ENCODE measurements at regions not wholly inside any gene's neighbourhood (a gene's known extent, or its start where the extent isn't known, plus 50 kb on each side); places are given as distances from the start of the nearest gene placed in this dataset.

DNA sequence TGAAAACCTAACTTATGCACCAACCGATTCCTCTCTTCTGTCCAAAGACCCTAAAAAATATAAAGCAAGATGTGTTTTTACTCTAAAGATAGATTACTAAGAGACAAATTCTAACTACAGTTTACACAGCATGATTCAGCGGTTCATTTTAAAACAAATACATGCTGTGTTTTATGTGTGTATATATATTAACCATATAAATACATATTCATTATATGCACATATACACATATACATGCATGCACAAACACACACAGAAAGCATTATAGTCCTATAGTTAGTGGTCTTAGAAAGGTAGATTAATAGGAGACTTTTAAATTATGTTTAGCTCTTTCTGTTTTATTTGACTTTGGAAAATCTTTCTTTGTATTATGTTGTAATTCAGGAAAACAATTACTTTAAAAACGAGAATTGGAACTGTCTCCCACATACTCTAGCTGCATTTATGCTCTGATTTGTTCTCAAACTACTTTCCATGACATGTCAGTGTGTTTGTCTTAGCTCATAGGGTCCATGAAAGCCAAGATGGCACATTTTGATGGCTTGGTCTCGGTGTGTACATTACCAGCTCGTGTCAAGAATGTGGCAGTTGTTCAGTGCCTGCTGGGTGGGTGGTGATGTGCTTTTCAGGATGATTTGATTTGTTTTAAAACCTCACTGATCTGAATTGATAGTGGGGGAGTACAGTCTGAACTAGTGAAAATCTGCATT, 548.8 kb upstream of the SALL1 start:
- H3K9me3 ChIP-seq = no peaks in the 10 kb centered on the region

GRCh38 chr16:51698647-51699046, 547.6 kb upstream of the SALL1 start:
- no peaks in the 10 kb centered on the region for H3K27me3 ChIP-seq (replicated peaks in 1 of 2; ENCODE audit: control insufficient read depth in 2 of 2, extremely low read depth in 1 of 2, insufficient read depth in 2 of 2, low read length in 1 of 2)
- H3K27ac ChIP-seq (ENCODE audit: low read length) = no peak overlapping the region
- peaks cover 11 to 22% (median 20%) of the 10 kb centered on the region in 3 donors for H3K9me3 Mint-ChIP-seq
- H3K4me3 Mint-ChIP-seq = no peak overlapping the region
- no peak overlapping the region for H3K27ac Mint-ChIP-seq
- H3K4me3 ChIP-seq (ENCODE audit: control insufficient read depth in 1 of 2, extremely low read depth in 1 of 2, low read length in 1 of 2) = no peak overlapping the region
- H3K9me3 ChIP-seq = no peaks in the 10 kb centered on the region
- H3K36me3 ChIP-seq (ENCODE audit: control insufficient read depth in 2 of 2, extremely low read depth in 1 of 2, insufficient read depth in 1 of 2, low read length in 1 of 2) = no peaks in the 10 kb centered on the region
- no peaks in the 10 kb centered on the region for H3K36me3 Mint-ChIP-seq
- H3K4me1 Mint-ChIP-seq = no peaks in the 10 kb centered on the region
- DNase-seq = no peak
- H3K4me1 ChIP-seq (ENCODE audit: control insufficient read depth in 1 of 2, extremely low read depth in 1 of 2, insufficient read depth in 2 of 2, low read length in 2 of 2) = no peaks in the 10 kb centered on the region
- no peak for ATAC-seq (replicated peaks in 1 of 4)
- WGBS (ENCODE audit: insufficient coverage) = 86% methylated on average over 1 of the region's 2 CpGs
- ChIA-PET POLR2A (no interaction called here), CTCF (no interaction called here)
- no peaks in the 10 kb centered on the region for H3K27me3 Mint-ChIP-seq

More for the DNA sequence above, 548.8 kb upstream of the SALL1 start:
- no peaks in the 10 kb centered on the region for H3K36me3 ChIP-seq (ENCODE audit: control insufficient read depth in 2 of 2, extremely low read depth in 1 of 2, insufficient read depth in 1 of 2, low read length in 1 of 2)
- ChIA-PET CTCF (no interaction called here), POLR2A (no interaction called here)
- H3K27me3 ChIP-seq (replicated peaks in 1 of 2; ENCODE audit: control insufficient read depth in 2 of 2, extremely low read depth in 1 of 2, insufficient read depth in 2 of 2, low read length in 1 of 2) = no peaks in the 10 kb centered on the region
- no peak overlapping the region for H3K27ac ChIP-seq (ENCODE audit: low read length)
- ATAC-seq (replicated peaks in 1 of 4) (no peak), DNase-seq (no peak)
- no peaks in the 10 kb centered on the region for H3K4me1 ChIP-seq (ENCODE audit: control insufficient read depth in 1 of 2, extremely low read depth in 1 of 2, insufficient read depth in 2 of 2, low read length in 2 of 2)
- peaks cover 13 to 22% (median 21%) of the 10 kb centered on the region in 3 donors for H3K9me3 Mint-ChIP-seq
- no peaks in the 10 kb centered on the region for H3K36me3 Mint-ChIP-seq
- no peak overlapping the region for H3K27ac Mint-ChIP-seq
- no peak overlapping the region for H3K4me3 ChIP-seq (ENCODE audit: control insufficient read depth in 1 of 2, extremely low read depth in 1 of 2, low read length in 1 of 2)
- H3K4me3 Mint-ChIP-seq = no peak overlapping the region
- no peaks in the 10 kb centered on the region for H3K4me1 Mint-ChIP-seq
- H3K27me3 Mint-ChIP-seq = no peaks in the 10 kb centered on the region
- whole genome bisulfite sequencing (ENCODE audit: insufficient coverage) = no CpG with 5 or more reads among the region's 5 CpGs

DNA sequence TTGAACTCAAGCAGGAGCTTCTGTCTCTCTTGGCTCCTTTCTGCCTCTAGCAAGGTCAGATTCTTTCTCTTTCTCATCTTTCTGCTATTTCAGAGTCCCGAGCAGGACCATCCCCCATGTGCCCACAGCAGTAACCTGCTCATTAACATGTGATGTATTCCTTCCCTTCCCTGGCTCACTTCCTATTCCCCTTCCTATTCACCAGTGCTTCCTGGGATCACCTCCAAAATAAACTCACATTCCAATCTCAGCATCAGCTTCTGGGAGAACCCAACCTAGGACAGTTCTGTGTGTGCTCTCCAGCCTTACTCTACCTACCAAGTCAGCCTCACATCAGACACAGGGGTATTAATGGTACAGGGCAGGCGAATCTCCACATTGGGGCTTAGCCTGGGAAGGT, 546.4 kb upstream of the SALL1 start:
- H3K36me3 ChIP-seq (ENCODE audit: control insufficient read depth in 2 of 2, extremely low read depth in 1 of 2, insufficient read depth in 1 of 2, low read length in 1 of 2) = no peaks in the 10 kb centered on the region
- no peaks in the 10 kb centered on the region for H3K27me3 ChIP-seq (replicated peaks in 1 of 2; ENCODE audit: control insufficient read depth in 2 of 2, extremely low read depth in 1 of 2, insufficient read depth in 2 of 2, low read length in 1 of 2)
- 57% methylated on average over 2 of the region's 2 CpGs for WGBS (ENCODE audit: insufficient coverage)
- Mint-ChIP-seq H3K4me3 (no peak overlapping the region), H3K4me1 (no peaks in the 10 kb centered on the region), H3K27ac (no peak overlapping the region), H3K9me3 (peaks cover 14 to 32% (median 23%) of the 10 kb centered on the region in 3 donors), H3K36me3 (no peaks in the 10 kb centered on the region), H3K27me3 (no peaks in the 10 kb centered on the region)
- H3K4me3 ChIP-seq (ENCODE audit: control insufficient read depth in 1 of 2, extremely low read depth in 1 of 2, low read length in 1 of 2) = no peak overlapping the region
- ChIA-PET CTCF (no interaction called here), POLR2A (no interaction called here)
- H3K4me1 ChIP-seq (ENCODE audit: control insufficient read depth in 1 of 2, extremely low read depth in 1 of 2, insufficient read depth in 2 of 2, low read length in 2 of 2) = no peaks in the 10 kb centered on the region
- no peak for ATAC-seq (replicated peaks in 1 of 4)
- no peak overlapping the region for H3K27ac ChIP-seq (ENCODE audit: low read length)
- no peaks in the 10 kb centered on the region for H3K9me3 ChIP-seq
- no peak for DNase-seq

- no peak for DNase-seq
- H3K4me1 Mint-ChIP-seq = no peaks in the 10 kb centered on the region
- no peaks in the 10 kb centered on the region for H3K36me3 Mint-ChIP-seq
- no peaks in the 10 kb centered on the region for H3K27me3 Mint-ChIP-seq
- Histone ChIP-seq H3K27ac (ENCODE audit: low read length) (no peak overlapping the region), H3K36me3 (ENCODE audit: control insufficient read depth in 2 of 2, extremely low read depth in 1 of 2, insufficient read depth in 1 of 2, low read length in 1 of 2) (no peaks in the 10 kb centered on the region), H3K27me3 (replicated peaks in 1 of 2; ENCODE audit: control insufficient read depth in 2 of 2, extremely low read depth in 1 of 2, insufficient read depth in 2 of 2, low read length in 1 of 2) (no peaks in the 10 kb centered on the region), H3K9me3 (no peaks in the 10 kb centered on the region), H3K4me1 (ENCODE audit: control insufficient read depth in 1 of 2, extremely low read depth in 1 of 2, insufficient read depth in 2 of 2, low read length in 2 of 2) (no peaks in the 10 kb centered on the region), H3K4me3 (ENCODE audit: control insufficient read depth in 1 of 2, extremely low read depth in 1 of 2, low read length in 1 of 2) (no peak overlapping the region)
- WGBS (ENCODE audit: insufficient coverage) = 50% methylated on average over 2 of the region's 3 CpGs
- ChIA-PET CTCF (no interaction called here), POLR2A (no interaction called here)
- H3K9me3 Mint-ChIP-seq = peaks cover 14 to 35% (median 26%) of the 10 kb centered on the region in 3 donors
- ATAC-seq (replicated peaks in 1 of 4) = no peak
- H3K27ac Mint-ChIP-seq = no peak overlapping the region
- H3K4me3 Mint-ChIP-seq = no peak overlapping the region
These were observed 545.3 kb upstream of the SALL1 start for GRCh38 chr16:51696376-51696775.

- 72% methylated on average over 2 of the region's 4 CpGs for WGBS (ENCODE audit: insufficient coverage)
- POLR2A ChIA-PET = interaction anchor here in 1 of 2 donors (0.7 kb wide), 1 partner anchor 1940 kb away, joined by 5 read pairs; no protein-coding TSS in a partner anchor
- Mint-ChIP-seq H3K9me3 (peaks cover 26 to 52% (median 29%) of the 10 kb centered on the region in 3 donors), H3K27me3 (no peaks in the 10 kb centered on the region), H3K36me3 (no peaks in the 10 kb centered on the region), H3K4me3 (no peak overlapping the region), H3K4me1 (no peaks in the 10 kb centered on the region), H3K27ac (no peak overlapping the region)
- DNase-seq (no peak), ATAC-seq (replicated peaks in 1 of 4) (no peak)
- CTCF ChIA-PET = no interaction called here
- no peak overlapping the region for H3K27ac ChIP-seq (ENCODE audit: low read length)
- H3K4me1 ChIP-seq (ENCODE audit: control insufficient read depth in 1 of 2, extremely low read depth in 1 of 2, insufficient read depth in 2 of 2, low read length in 2 of 2) = no peaks in the 10 kb centered on the region
- H3K9me3 ChIP-seq = no peaks in the 10 kb centered on the region
- no peak overlapping the region for H3K4me3 ChIP-seq (ENCODE audit: control insufficient read depth in 1 of 2, extremely low read depth in 1 of 2, low read length in 1 of 2)
- H3K27me3 ChIP-seq (replicated peaks in 1 of 2; ENCODE audit: control insufficient read depth in 2 of 2, extremely low read depth in 1 of 2, insufficient read depth in 2 of 2, low read length in 1 of 2) = no peaks in the 10 kb centered on the region
- no peaks in the 10 kb centered on the region for H3K36me3 ChIP-seq (ENCODE audit: control insufficient read depth in 2 of 2, extremely low read depth in 1 of 2, insufficient read depth in 1 of 2, low read length in 1 of 2)
These were observed 540.0 kb upstream of the SALL1 start for GRCh38 chr16:51691109-51691508.

GRCh38 chr16:51685498-51685897, 534.4 kb upstream of the SALL1 start:
- no peak overlapping the region for H3K27ac ChIP-seq (ENCODE audit: low read length)
- no peaks in the 10 kb centered on the region for H3K9me3 ChIP-seq
- H3K36me3 ChIP-seq (ENCODE audit: control insufficient read depth in 2 of 2, extremely low read depth in 1 of 2, insufficient read depth in 1 of 2, low read length in 1 of 2) = no peaks in the 10 kb centered on the region
- ATAC-seq (replicated peaks in 1 of 4) (no peak), DNase-seq (no peak)
- Mint-ChIP-seq H3K27me3 (no peaks in the 10 kb centered on the region), H3K4me1 (no peaks in the 10 kb centered on the region), H3K36me3 (no peaks in the 10 kb centered on the region), H3K27ac (no peak overlapping the region), H3K9me3 (peaks cover 16 to 29% (median 18%) of the 10 kb centered on the region in 3 donors), H3K4me3 (no peak overlapping the region)
- ChIA-PET POLR2A (no interaction called here), CTCF (no interaction called here)
- no peak overlapping the region for H3K4me3 ChIP-seq (ENCODE audit: control insufficient read depth in 1 of 2, extremely low read depth in 1 of 2, low read length in 1 of 2)
- 100% methylated on average over 1 of the region's 2 CpGs for WGBS (ENCODE audit: insufficient coverage)
- H3K27me3 ChIP-seq (replicated peaks in 1 of 2; ENCODE audit: control insufficient read depth in 2 of 2, extremely low read depth in 1 of 2, insufficient read depth in 2 of 2, low read length in 1 of 2) = no peaks in the 10 kb centered on the region
- H3K4me1 ChIP-seq (ENCODE audit: control insufficient read depth in 1 of 2, extremely low read depth in 1 of 2, insufficient read depth in 2 of 2, low read length in 2 of 2) = no peaks in the 10 kb centered on the region

- no peaks in the 10 kb centered on the region for H3K27me3 Mint-ChIP-seq
- H3K27ac Mint-ChIP-seq = no peak overlapping the region
- H3K9me3 Mint-ChIP-seq = peaks cover 16 to 22% (median 18%) of the 10 kb centered on the region in 3 donors
- no peaks in the 10 kb centered on the region for H3K36me3 Mint-ChIP-seq
- CTCF ChIA-PET = no interaction called here
- H3K4me1 ChIP-seq (ENCODE audit: control insufficient read depth in 1 of 2, extremely low read depth in 1 of 2, insufficient read depth in 2 of 2, low read length in 2 of 2) = no peaks in the 10 kb centered on the region
- POLR2A ChIA-PET = no interaction called here
- no peaks in the 10 kb centered on the region for H3K36me3 ChIP-seq (ENCODE audit: control insufficient read depth in 2 of 2, extremely low read depth in 1 of 2, insufficient read depth in 1 of 2, low read length in 1 of 2)
- H3K4me1 Mint-ChIP-seq = no peaks in the 10 kb centered on the region
- H3K4me3 Mint-ChIP-seq = no peak overlapping the region
- no peaks in the 10 kb centered on the region for H3K9me3 ChIP-seq
- H3K27ac ChIP-seq (ENCODE audit: low read length) = no peak overlapping the region
- H3K4me3 ChIP-seq (ENCODE audit: control insufficient read depth in 1 of 2, extremely low read depth in 1 of 2, low read length in 1 of 2) = no peak overlapping the region
- WGBS (ENCODE audit: insufficient coverage) = no CpG with 5 or more reads among the region's 1 CpG
- ATAC-seq (replicated peaks in 1 of 4) = no peak
- DNase-seq = no peak
- no peaks in the 10 kb centered on the region for H3K27me3 ChIP-seq (replicated peaks in 1 of 2; ENCODE audit: control insufficient read depth in 2 of 2, extremely low read depth in 1 of 2, insufficient read depth in 2 of 2, low read length in 1 of 2)
These were observed 532.8 kb upstream of the SALL1 start for GRCh38 chr16:51683882-51684281.
